ENCODE measurements at regions not wholly inside any gene's neighbourhood (a gene's known extent, or its start where the extent isn't known, plus 50 kb on each side); places are given as distances from the start of the nearest gene placed in this dataset.

DNA sequence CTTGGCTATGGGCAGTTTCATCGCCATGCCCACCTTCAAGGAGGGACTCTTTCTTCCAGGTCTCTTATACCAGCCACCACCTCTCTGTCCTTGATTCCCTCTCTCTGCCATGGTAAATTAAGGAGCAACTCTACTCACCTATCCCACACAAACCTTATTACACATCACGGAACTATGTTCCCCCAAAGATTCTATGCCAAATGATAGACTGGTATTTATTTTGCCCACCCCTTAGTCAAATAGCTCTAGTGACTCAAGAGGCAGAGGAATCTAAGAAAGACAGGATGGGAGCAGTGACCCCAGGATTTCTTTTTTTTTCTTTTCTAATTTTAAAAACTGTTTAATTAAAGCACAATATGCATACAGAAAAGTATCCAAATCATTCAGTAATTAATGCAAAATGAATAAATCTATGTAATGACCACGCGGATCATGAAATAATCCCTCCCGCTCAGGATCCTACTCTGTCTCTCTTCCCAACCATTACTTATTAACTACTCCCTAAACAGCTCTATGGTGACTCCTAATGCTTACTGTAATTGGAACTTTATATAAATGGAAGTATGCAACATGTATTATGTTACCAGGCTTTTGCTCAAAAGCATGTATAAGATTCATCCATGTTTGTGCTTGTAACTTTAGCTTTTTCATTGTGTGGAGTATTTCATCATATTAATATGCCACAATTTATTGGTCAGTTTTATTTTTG is 410.8 kb upstream of the RASGRP1 start:
- Histone ChIP-seq H3K36me3 (ENCODE audit: control insufficient read depth, insufficient read depth, low read length) (no peaks in the 10 kb centered on the region), H3K4me3 (ENCODE audit: low read depth in 2 of 2, low read length in 2 of 2) (no peak overlapping the region), H3K4me1 (ENCODE audit: control insufficient read depth, insufficient read depth, low read length) (no peaks in the 10 kb centered on the region), H3K9me3 (ENCODE audit: control insufficient read depth, insufficient read depth, low read depth, low read length) (no peaks in the 10 kb centered on the region), H3K27me3 (ENCODE audit: control insufficient read depth, insufficient read depth, low read length) (no peaks in the 10 kb centered on the region), H3K27ac (ENCODE audit: low read length) (no peak overlapping the region)
- CTCF ChIA-PET, result no interaction called here
- TF ChIP-seq, protein P1, sequence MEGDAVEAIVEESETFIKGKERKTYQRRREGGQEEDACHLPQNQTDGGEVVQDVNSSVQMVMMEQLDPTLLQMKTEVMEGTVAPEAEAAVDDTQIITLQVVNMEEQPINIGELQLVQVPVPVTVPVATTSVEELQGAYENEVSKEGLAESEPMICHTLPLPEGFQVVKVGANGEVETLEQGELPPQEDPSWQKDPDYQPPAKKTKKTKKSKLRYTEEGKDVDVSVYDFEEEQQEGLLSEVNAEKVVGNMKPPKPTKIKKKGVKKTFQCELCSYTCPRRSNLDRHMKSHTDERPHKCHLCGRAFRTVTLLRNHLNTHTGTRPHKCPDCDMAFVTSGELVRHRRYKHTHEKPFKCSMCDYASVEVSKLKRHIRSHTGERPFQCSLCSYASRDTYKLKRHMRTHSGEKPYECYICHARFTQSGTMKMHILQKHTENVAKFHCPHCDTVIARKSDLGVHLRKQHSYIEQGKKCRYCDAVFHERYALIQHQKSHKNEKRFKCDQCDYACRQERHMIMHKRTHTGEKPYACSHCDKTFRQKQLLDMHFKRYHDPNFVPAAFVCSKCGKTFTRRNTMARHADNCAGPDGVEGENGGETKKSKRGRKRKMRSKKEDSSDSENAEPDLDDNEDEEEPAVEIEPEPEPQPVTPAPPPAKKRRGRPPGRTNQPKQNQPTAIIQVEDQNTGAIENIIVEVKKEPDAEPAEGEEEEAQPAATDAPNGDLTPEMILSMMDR (IDR thresholded peaks at IDR 0.05), result no peak
- TF ChIP-seq TCF7L2 (IDR thresholded peaks at IDR 0.05; ENCODE audit: low read depth, low read length), result no peak
- TF ChIP-seq POLR2AphosphoS5 (IDR thresholded peaks at IDR 0.05; ENCODE audit: low read depth, low read length), result no peak
- TF ChIP-seq, protein P2, sequence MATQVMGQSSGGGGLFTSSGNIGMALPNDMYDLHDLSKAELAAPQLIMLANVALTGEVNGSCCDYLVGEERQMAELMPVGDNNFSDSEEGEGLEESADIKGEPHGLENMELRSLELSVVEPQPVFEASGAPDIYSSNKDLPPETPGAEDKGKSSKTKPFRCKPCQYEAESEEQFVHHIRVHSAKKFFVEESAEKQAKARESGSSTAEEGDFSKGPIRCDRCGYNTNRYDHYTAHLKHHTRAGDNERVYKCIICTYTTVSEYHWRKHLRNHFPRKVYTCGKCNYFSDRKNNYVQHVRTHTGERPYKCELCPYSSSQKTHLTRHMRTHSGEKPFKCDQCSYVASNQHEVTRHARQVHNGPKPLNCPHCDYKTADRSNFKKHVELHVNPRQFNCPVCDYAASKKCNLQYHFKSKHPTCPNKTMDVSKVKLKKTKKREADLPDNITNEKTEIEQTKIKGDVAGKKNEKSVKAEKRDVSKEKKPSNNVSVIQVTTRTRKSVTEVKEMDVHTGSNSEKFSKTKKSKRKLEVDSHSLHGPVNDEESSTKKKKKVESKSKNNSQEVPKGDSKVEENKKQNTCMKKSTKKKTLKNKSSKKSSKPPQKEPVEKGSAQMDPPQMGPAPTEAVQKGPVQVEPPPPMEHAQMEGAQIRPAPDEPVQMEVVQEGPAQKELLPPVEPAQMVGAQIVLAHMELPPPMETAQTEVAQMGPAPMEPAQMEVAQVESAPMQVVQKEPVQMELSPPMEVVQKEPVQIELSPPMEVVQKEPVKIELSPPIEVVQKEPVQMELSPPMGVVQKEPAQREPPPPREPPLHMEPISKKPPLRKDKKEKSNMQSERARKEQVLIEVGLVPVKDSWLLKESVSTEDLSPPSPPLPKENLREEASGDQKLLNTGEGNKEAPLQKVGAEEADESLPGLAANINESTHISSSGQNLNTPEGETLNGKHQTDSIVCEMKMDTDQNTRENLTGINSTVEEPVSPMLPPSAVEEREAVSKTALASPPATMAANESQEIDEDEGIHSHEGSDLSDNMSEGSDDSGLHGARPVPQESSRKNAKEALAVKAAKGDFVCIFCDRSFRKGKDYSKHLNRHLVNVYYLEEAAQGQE (IDR thresholded peaks at IDR 0.05; ENCODE audit: insufficient read depth in 1 of 2, low read depth in 2 of 2, low read length in 1 of 2), result no peak
- no peak for TF ChIP-seq SIN3A (IDR thresholded peaks at IDR 0.05; ENCODE audit: borderline replicate concordance, insufficient read depth, low read depth, low read length)
- intact Hi-C loops (cut with micrococcal nuclease; ENCODE audit: unreplicated experiment), result no loop called here
- in situ Hi-C loops (cut with HindIII; ENCODE audit: low pct_unique_long_range_greater_than_20kb, low sequenced_read_pairs), result no loop called here
- DNase-seq (ENCODE audit: low read depth, low spot score) (no peak), ATAC-seq (no peak)
- BruUV-seq (replicated peaks), result no TSS peak
- POLR2A ChIA-PET, result no interaction called here

DNA sequence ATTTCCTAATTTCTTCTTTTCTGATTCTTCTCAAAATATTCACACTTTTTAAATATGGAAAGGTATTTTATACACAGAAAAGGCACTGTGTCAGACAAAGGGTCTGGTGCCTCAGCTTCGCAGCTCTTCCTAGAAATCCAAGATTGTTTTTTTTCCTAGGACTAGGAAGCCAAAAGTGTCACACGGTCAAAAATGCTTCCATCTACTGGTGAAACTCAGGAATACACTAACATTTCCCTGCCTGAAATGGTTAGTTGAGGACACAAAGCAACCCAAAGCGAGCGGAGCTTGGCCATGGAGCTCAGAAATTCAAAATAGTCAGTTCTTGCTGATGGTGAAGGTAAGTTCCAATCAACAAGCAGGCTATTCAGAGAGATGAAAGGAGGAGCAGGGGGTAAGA is 426.5 kb upstream of the RASGRP1 start:
- DNase-seq (ENCODE audit: low read depth, low spot score) (peak; percentile 4), ATAC-seq (no peak)
- CTCF ChIA-PET, result interaction anchor here (0.6 kb wide), 1 partner anchor 63 kb away, joined by 3 read pairs; no protein-coding TSS in a partner anchor
- in situ Hi-C loops (cut with HindIII; ENCODE audit: low pct_unique_long_range_greater_than_20kb, low sequenced_read_pairs) (no loop called here), intact Hi-C loops (cut with micrococcal nuclease; ENCODE audit: unreplicated experiment) (loop anchor here (5.0 kb wide), 1 partner anchor 184 kb away; no protein-coding TSS in a partner anchor)
- Histone ChIP-seq H3K9me3 (ENCODE audit: control insufficient read depth, insufficient read depth, low read depth, low read length) (no peaks in the 10 kb centered on the region), H3K36me3 (ENCODE audit: control insufficient read depth, insufficient read depth, low read length) (no peaks in the 10 kb centered on the region), H3K4me1 (ENCODE audit: control insufficient read depth, insufficient read depth, low read length) (no peaks in the 10 kb centered on the region), H3K4me3 (ENCODE audit: low read depth in 2 of 2, low read length in 2 of 2) (no peak overlapping the region), H3K27ac (ENCODE audit: low read length) (peak overlapping the region; percentile 42; the same call in 1 of the 2 replicates), H3K27me3 (ENCODE audit: control insufficient read depth, insufficient read depth, low read length) (no peaks in the 10 kb centered on the region)
- POLR2A ChIA-PET, result no interaction called here
- TF ChIP-seq, protein P1 (IDR thresholded peaks at IDR 0.05), result peak; percentile 49
- TF ChIP-seq SIN3A (IDR thresholded peaks at IDR 0.05; ENCODE audit: borderline replicate concordance, insufficient read depth, low read depth, low read length), result no peak
- BruUV-seq (replicated peaks), result no TSS peak

Data from Panc1 (cell line).